ENCODE measurements at regions not wholly inside any gene's neighbourhood (a gene's known extent, or its start where the extent isn't known, plus 50 kb on each side); places are given as distances from the start of the nearest gene placed in this dataset.

DNA sequence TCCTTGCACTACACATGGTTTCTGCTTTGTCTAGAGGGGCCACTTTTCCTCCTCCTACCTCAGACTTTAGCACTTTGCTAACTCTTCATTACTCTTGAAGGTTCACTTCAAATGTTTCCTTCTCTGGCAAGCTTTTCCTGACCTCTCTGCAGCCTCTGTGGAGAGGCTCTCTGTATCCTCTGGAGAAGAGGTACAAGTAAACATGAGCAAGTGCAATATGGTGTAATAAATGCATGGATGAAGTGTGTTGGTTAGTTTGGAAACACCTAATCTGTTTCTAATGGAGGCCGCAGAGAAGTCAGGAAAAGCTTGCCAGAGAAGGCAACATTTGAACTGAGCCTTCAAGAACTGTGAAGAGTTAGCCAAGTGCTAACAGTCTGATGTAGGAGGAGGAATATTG, 329.3 kb downstream of the GRIN2B start:
- TF ChIP-seq, protein P1, sequence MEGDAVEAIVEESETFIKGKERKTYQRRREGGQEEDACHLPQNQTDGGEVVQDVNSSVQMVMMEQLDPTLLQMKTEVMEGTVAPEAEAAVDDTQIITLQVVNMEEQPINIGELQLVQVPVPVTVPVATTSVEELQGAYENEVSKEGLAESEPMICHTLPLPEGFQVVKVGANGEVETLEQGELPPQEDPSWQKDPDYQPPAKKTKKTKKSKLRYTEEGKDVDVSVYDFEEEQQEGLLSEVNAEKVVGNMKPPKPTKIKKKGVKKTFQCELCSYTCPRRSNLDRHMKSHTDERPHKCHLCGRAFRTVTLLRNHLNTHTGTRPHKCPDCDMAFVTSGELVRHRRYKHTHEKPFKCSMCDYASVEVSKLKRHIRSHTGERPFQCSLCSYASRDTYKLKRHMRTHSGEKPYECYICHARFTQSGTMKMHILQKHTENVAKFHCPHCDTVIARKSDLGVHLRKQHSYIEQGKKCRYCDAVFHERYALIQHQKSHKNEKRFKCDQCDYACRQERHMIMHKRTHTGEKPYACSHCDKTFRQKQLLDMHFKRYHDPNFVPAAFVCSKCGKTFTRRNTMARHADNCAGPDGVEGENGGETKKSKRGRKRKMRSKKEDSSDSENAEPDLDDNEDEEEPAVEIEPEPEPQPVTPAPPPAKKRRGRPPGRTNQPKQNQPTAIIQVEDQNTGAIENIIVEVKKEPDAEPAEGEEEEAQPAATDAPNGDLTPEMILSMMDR (IDR thresholded peaks at IDR 0.05; ENCODE audit: insufficient read depth, low read length): no peak
- TF ChIP-seq POLR2AphosphoS5 (IDR thresholded peaks at IDR 0.05; ENCODE audit: low read depth): no peak
- TF ChIP-seq GABPA (IDR thresholded peaks at IDR 0.05; ENCODE audit: low read depth): no peak
- TF ChIP-seq REST (IDR thresholded peaks at IDR 0.05; ENCODE audit: insufficient replicate concordance, low read depth): no peak
